A549 (cell line): ENCODE measurements at regions not wholly inside any gene's neighbourhood (a gene's known extent, or its start where the extent isn't known, plus 50 kb on each side); places are given as distances from the start of the nearest gene placed in this dataset.

Source experiments
- CBX2 ChIP-seq: fragments of 200-600 bp; sonication (generic); IDR thresholded peaks from 2 replicates; pipeline ENCODE4 v1.6.1; 2016; ENCODE audit warnings: low read depth, mild to moderate bottlenecking, borderline replicate concordance
- POLR2A ChIP-seq: IDR thresholded peaks from 2 replicates; pipeline ENCODE4 v1.6.1; 2012; ENCODE audit warnings: mild to moderate bottlenecking, low read length
- RCOR1 ChIP-seq: fragments of 150-350 bp; IDR thresholded peaks from 2 replicates; pipeline ENCODE4 v1.6.1; 2014; ENCODE audit warnings: antibody characterized with exemption, low read length, low read depth
- TF ChIP-seq, protein P1 (sequence below): IDR thresholded peaks from 2 replicates; pipeline ENCODE4 v1.6.1; 2012
- TF ChIP-seq, protein P2 (sequence below): fragments of >200 bp; sonication (Bioruptor Twin); formaldehyde crosslinking; IDR thresholded peaks from 3 replicates; pipeline ENCODE4 v1.5.1; 2016

GRCh38 chr14:61899497-61899896 is 137.3 kb downstream of the SNAPC1 start:
- no peak for TF ChIP-seq POLR2A
- no peak for TF ChIP-seq RCOR1
- TF ChIP-seq CBX2, result no peak
- TF ChIP-seq, protein P1, sequence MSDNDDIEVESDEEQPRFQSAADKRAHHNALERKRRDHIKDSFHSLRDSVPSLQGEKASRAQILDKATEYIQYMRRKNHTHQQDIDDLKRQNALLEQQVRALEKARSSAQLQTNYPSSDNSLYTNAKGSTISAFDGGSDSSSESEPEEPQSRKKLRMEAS, result no peak
- TF ChIP-seq, protein P2, sequence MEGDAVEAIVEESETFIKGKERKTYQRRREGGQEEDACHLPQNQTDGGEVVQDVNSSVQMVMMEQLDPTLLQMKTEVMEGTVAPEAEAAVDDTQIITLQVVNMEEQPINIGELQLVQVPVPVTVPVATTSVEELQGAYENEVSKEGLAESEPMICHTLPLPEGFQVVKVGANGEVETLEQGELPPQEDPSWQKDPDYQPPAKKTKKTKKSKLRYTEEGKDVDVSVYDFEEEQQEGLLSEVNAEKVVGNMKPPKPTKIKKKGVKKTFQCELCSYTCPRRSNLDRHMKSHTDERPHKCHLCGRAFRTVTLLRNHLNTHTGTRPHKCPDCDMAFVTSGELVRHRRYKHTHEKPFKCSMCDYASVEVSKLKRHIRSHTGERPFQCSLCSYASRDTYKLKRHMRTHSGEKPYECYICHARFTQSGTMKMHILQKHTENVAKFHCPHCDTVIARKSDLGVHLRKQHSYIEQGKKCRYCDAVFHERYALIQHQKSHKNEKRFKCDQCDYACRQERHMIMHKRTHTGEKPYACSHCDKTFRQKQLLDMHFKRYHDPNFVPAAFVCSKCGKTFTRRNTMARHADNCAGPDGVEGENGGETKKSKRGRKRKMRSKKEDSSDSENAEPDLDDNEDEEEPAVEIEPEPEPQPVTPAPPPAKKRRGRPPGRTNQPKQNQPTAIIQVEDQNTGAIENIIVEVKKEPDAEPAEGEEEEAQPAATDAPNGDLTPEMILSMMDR, result no peak
